Brain microvascular endothelial cell (primary cell): ENCODE measurements at regions not wholly inside any gene's neighbourhood (a gene's known extent, or its start where the extent isn't known, plus 50 kb on each side); places are given as distances from the start of the nearest gene placed in this dataset.
"Not testable (repeated sequence)": the region's sequence is repeated elsewhere in the genome, so short reads cannot be mapped to it uniquely, and the experiment has no call there.

Experiments
- DNase-seq: peaks from one replicate; pipeline ENCODE4 v3.0.0-alpha.2; 2020
- H3K27ac ChIP-seq: fragments of 250-450 bp; sonication (Bioruptor Pico); 2 replicates; pipeline ENCODE4 v1.5.1; 2020; ENCODE audit warnings: mild to moderate bottlenecking, moderate library complexity
- H3K27me3 ChIP-seq: fragments of 250-450 bp; sonication (Bioruptor Pico); replicated peaks from 2 replicates; pipeline ENCODE4 v1.5.1; 2020; ENCODE audit warnings: mild to moderate bottlenecking
- H3K36me3 ChIP-seq: fragments of 250-450 bp; sonication (Bioruptor Pico); replicated peaks from 2 replicates; pipeline ENCODE4 v1.5.1; 2020; ENCODE audit warnings: mild to moderate bottlenecking
- H3K4me3 ChIP-seq: 2 replicates; pipeline ENCODE4 v1.5.1; 2011; ENCODE audit warnings: low read depth, mild to moderate bottlenecking, control low read depth, low read length, moderate library complexity
- CTCF ChIP-seq: IDR thresholded peaks from 2 replicates; pipeline ENCODE4 v1.5.1; 2011; ENCODE audit warnings: low read depth, mild to moderate bottlenecking, moderate library complexity, low read length, control low read depth, inconsistent platforms; ENCODE audit errors: missing control alignments
- in situ Hi-C: cut with HindIII; loops from 2 replicates; pipeline ENCODE4 v1.10.0; 2017; ENCODE audit warnings: low sequenced_read_pairs, low pct_ligation_motif_present

DNA sequence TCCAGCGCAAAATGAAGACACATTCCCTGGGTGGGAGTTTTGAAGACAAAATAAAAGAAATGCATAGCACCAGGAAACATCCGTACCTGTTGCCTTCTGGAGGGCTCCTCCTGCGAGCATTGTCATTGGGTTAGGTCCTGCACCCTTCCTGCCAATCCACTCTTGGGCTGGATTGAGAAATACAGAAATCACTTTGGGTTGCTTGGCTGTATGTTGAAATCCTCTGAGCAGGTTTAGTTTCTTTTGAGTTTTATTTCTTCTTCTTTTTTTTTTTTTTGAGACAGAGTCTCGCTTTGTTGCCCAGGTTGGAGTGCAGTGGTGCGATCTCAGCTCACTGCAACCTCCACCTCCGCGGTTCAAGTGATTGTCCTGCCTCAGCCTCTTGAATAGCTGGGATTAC is 67.6 kb downstream of the ARF6 start:
- in situ Hi-C loops = no loop called here
- H3K27me3 ChIP-seq = no peaks in the 10 kb centered on the region
- no peak for DNase-seq
- no peak overlapping the region for H3K27ac ChIP-seq
- no peak overlapping the region for H3K4me3 ChIP-seq
- H3K36me3 ChIP-seq = no peaks in the 10 kb centered on the region
- TF ChIP-seq CTCF = no peak

DNA sequence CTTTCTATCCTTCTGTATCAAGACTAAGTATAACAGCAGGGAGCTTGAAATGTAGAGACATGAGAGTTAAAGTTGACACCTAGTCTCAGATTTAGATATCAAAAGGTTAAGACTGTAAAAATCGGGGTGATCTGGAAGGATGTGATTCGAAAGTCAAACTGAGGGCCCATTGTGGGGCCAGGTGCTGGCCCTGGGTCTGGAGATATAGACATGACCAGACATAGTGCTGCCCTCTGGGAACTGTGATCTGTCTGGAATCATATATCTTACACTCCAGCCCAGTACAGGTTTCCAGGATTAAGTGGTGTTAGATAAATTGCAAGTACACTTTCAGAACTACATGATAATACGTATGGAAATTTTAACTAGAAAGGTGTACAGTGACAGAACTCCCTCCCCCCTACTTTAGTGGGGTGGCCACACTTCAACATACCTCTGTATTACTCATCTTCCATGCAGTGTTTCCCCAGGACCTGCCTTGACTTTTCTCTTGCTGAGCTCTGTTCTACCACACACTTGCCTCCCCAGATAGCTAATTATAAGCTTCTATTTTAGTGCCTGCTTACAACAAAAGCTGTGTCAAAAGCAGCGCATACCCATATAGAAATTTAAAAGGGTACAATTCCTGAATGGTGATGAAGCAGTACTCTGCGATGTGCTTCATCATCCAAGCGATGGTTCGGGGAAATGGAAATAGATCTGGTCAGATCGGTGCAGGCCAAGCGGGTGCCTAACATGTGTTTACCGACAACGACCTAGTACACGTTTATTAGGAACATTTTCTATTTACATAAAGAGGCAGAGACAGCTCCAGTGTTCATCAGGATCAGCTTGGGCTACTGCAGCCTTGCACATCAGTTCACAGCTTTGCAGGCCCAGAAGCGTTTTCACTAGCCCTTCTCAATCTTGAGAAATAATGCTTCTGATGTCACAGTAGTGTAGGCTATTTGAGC is 68.7 kb downstream of the ARF6 start:
- H3K27ac ChIP-seq = no peak overlapping the region
- H3K27me3 ChIP-seq = no peaks in the 10 kb centered on the region
- TF ChIP-seq CTCF = no peak
- H3K4me3 ChIP-seq = no peak overlapping the region
- in situ Hi-C loops = no loop called here
- no peaks in the 10 kb centered on the region for H3K36me3 ChIP-seq
- no peak for DNase-seq

GRCh38 chr14:49962621-49963020 is 69.7 kb downstream of the ARF6 start:
- Histone ChIP-seq H3K36me3 (no peaks in the 10 kb centered on the region), H3K27me3 (no peaks in the 10 kb centered on the region), H3K27ac (no peak overlapping the region), H3K4me3 (no peak overlapping the region)
- DNase-seq = no peak
- in situ Hi-C loops = no loop called here
- TF ChIP-seq CTCF = no peak

DNA sequence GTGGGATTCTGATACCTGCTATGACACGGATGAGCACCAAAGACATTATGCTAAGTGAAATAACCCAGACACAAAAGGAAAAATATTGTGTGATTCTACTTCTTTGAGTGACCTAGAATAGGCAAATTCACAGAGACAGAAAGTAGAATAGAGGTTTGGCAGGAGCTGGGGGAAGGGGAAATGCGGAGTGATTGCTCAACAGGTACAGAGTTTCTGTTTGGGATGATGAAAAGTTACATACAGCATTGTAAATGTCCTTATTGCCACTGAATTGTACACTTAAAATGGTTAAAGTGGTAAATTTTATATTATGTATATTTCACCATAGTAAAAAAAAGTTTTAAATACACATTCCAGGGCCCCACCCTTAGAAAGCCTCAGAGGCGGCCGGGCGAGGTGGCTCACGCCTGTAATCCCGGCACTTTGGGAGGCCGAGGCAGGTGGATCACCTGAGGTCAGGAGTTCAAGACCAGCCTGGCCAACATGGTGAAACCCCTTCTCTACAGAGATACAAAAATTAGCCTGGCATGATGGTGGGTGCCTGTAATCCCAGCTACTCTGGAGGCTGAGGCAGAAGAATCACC is 72.3 kb downstream of the ARF6 start:
- in situ Hi-C loops, H3K4me3 ChIP-seq, DNase-seq, H3K27me3 ChIP-seq, H3K36me3 ChIP-seq, H3K27ac ChIP-seq: not testable (repeated sequence)

GRCh38 chr14:49966304-49966809 is 73.5 kb downstream of the ARF6 start:
- in situ Hi-C loops = no loop called here
- no peak for DNase-seq
- H3K27ac ChIP-seq = no peak overlapping the region
- H3K27me3 ChIP-seq = no peaks in the 10 kb centered on the region
- no peak for TF ChIP-seq CTCF
- no peak overlapping the region for H3K4me3 ChIP-seq
- no peaks in the 10 kb centered on the region for H3K36me3 ChIP-seq

- no peaks in the 10 kb centered on the region for H3K36me3 ChIP-seq
- no peak for DNase-seq
- H3K4me3 ChIP-seq = no peak overlapping the region
- in situ Hi-C loops = no loop called here
- H3K27ac ChIP-seq = no peak overlapping the region
- no peaks in the 10 kb centered on the region for H3K27me3 ChIP-seq
- no peak for TF ChIP-seq CTCF
Observed at GRCh38 chr14:49966971-49967630, 74.2 kb downstream of the ARF6 start.
